IMR-90 (cell line): ENCODE measurements at regions not wholly inside any gene's neighbourhood (a gene's known extent, or its start where the extent isn't known, plus 50 kb on each side); places are given as distances from the start of the nearest gene placed in this dataset.

Source experiments
- ATAC-seq: fragments of 200-7000 bp; cut with Tn5 transposase; 2 replicates; pipeline ENCODE4 v1.9.1; 2020; ENCODE audit warnings: low read depth, mild to moderate bottlenecking, moderate library complexity
- BruUV-seq: library from RNA; stranded (reverse); fragments of 400-500 nt; replicated peaks from 2 replicates; lab custom pipeline; 2021; lab: Mats Ljungman, UMichigan
- CTCF ChIA-PET: fragments of 300-600 bp; formaldehyde crosslinking; extraction: SDS; loops from one replicate; lab custom pipeline; 2021; ENCODE audit warnings: antibody characterized with exemption; lab: Yijun Ruan, JAX
- POLR2A ChIA-PET: fragments of 300-600 bp; sonication (Branson Sonifier 250); formaldehyde crosslinking; loops from one replicate; lab custom pipeline; 2022; ENCODE audit warnings: antibody characterized with exemption; ENCODE audit not compliant: unreplicated experiment; lab: Charles Lee
- DNase-seq: peaks from one replicate; pipeline ENCODE4 v3.0.0; 2013
- H2AFZ ChIP-seq: replicated peaks from 2 replicates; pipeline ENCODE3; 2013; ENCODE audit warnings: low read length, mild to moderate bottlenecking; ENCODE audit not compliant: poor library complexity
- H2AK5ac ChIP-seq: 2 replicates; pipeline ENCODE4 v1.6.1; 2013; ENCODE audit warnings: low read depth, low read length, inconsistent platforms
- H2AK9ac ChIP-seq: replicated peaks from 2 replicates; pipeline ENCODE3; 2013; ENCODE audit warnings: mild to moderate bottlenecking, low read depth, low read length, moderate library complexity; ENCODE audit not compliant: poor library complexity
- H2BK120ac ChIP-seq: 2 replicates; pipeline ENCODE4 v1.6.1; 2013; ENCODE audit warnings: low read depth, low read length, inconsistent platforms
- H2BK15ac ChIP-seq: 3 replicates; pipeline ENCODE4 v1.6.1; 2013; ENCODE audit warnings: low read depth, low read length, inconsistent platforms
- H2BK20ac ChIP-seq: 2 replicates; pipeline ENCODE4 v1.6.1; 2013; ENCODE audit warnings: low read depth, mild to moderate bottlenecking, inconsistent platforms, low read length, moderate library complexity
- H2BK5ac ChIP-seq: 2 replicates; pipeline ENCODE4 v1.6.1; 2013; ENCODE audit warnings: mild to moderate bottlenecking, low read depth, low read length, inconsistent platforms; ENCODE audit not compliant: poor library complexity, severe bottlenecking
- H3K14ac ChIP-seq: replicated peaks from 2 replicates; pipeline ENCODE4 v1.6.1; 2013; ENCODE audit warnings: low read depth, low read length, inconsistent platforms
- H3K18ac ChIP-seq: 2 replicates; pipeline ENCODE4 v1.6.1; 2013; ENCODE audit warnings: low read depth, low read length, control low read depth
- H3K23ac ChIP-seq: 2 replicates; pipeline ENCODE4 v1.6.1; 2013; ENCODE audit warnings: low read depth, low read length, inconsistent platforms
- H3K27ac ChIP-seq: 2 replicates; pipeline ENCODE4 v1.5.1; 2013; ENCODE audit warnings: mild to moderate bottlenecking, control low read depth, low read length; ENCODE audit not compliant: insufficient read depth
- H3K27me3 ChIP-seq: 2 replicates; pipeline ENCODE4 v1.6.1; 2013; ENCODE audit warnings: low read length; ENCODE audit not compliant: control insufficient read depth, insufficient read depth
- H3K36me3 ChIP-seq: 2 replicates; pipeline ENCODE4 v1.6.1; 2013; ENCODE audit warnings: low read length, mixed read lengths; ENCODE audit not compliant: control insufficient read depth, insufficient read depth
- H3K4ac ChIP-seq: 2 replicates; pipeline ENCODE4 v1.6.1; 2013; ENCODE audit warnings: low read depth, low read length, inconsistent platforms
- H3K4me1 ChIP-seq: 2 replicates; pipeline ENCODE4 v1.6.1; 2013; ENCODE audit warnings: low read length, mixed read lengths; ENCODE audit not compliant: control insufficient read depth, insufficient read depth
- H3K4me2 ChIP-seq: 2 replicates; pipeline ENCODE4 v1.6.1; 2013; ENCODE audit warnings: low read depth, mild to moderate bottlenecking, control low read depth, low read length, moderate library complexity
- H3K4me3 ChIP-seq: 2 replicates; pipeline ENCODE4 v1.5.1; 2013; ENCODE audit warnings: low read depth, mild to moderate bottlenecking, control low read depth, low read length, moderate library complexity; ENCODE audit not compliant: insufficient read depth
- H3K56ac ChIP-seq: 2 replicates; pipeline ENCODE4 v1.6.1; 2013; ENCODE audit warnings: low read length, inconsistent platforms; ENCODE audit not compliant: insufficient read depth; ENCODE audit errors: extremely low read depth
- H3K79me1 ChIP-seq, 2 experiments: 2 replicates each; pipeline ENCODE4 v1.6.1; 2013; ENCODE audit warnings: low read length in 2 of 2, inconsistent platforms in 1 of 2, low read depth in 1 of 2
- H3K9ac ChIP-seq: 2 replicates; pipeline ENCODE4 v1.6.1; 2013; ENCODE audit warnings: low read depth, low read length, control low read depth
- H3K9me1 ChIP-seq: 2 replicates; pipeline ENCODE4 v1.6.1; 2013; ENCODE audit warnings: low read length, inconsistent platforms; ENCODE audit not compliant: insufficient read depth
- H3K9me3 ChIP-seq: 2 replicates; pipeline ENCODE4 v1.6.1; 2013; ENCODE audit warnings: low read length; ENCODE audit not compliant: control insufficient read depth, insufficient read depth
- H4K20me1 ChIP-seq: 2 replicates; pipeline ENCODE4 v1.6.1; 2013; ENCODE audit warnings: low read length, inconsistent platforms; ENCODE audit not compliant: insufficient read depth
- H4K5ac ChIP-seq: 2 replicates; pipeline ENCODE4 v1.6.1; 2013; ENCODE audit warnings: mild to moderate bottlenecking, low read depth, low read length, control low read depth
- H4K8ac ChIP-seq, 2 experiments: 2 replicates each; pipeline ENCODE4 v1.6.1; 2013; ENCODE audit warnings: low read depth in 2 of 2, low read length in 2 of 2, control low read depth in 1 of 2, inconsistent platforms in 1 of 2
- H4K91ac ChIP-seq: 2 replicates; pipeline ENCODE4 v1.6.1; 2013; ENCODE audit warnings: low read depth, low read length, inconsistent platforms; ENCODE audit not compliant: insufficient read depth
- BHLHE40 ChIP-seq: fragments of 150-350 bp; IDR thresholded peaks from 2 replicates; pipeline ENCODE4 v1.6.1; 2016; ENCODE audit warnings: mild to moderate bottlenecking, low read depth, low read length
- CEBPB ChIP-seq: IDR thresholded peaks from 2 replicates; pipeline ENCODE4 v1.6.1; 2012; ENCODE audit warnings: low read depth, low read length, improper control_type of control experiment
- CHD1 ChIP-seq: IDR thresholded peaks from 2 replicates; pipeline ENCODE4 v1.6.1; 2012; ENCODE audit warnings: low read depth, low read length, improper control_type of control experiment
- FOS ChIP-seq: fragments of 150-350 bp; IDR thresholded peaks from 2 replicates; pipeline ENCODE4 v1.6.1; 2016; ENCODE audit warnings: low read depth, low read length
- MAFK ChIP-seq: IDR thresholded peaks from 2 replicates; pipeline ENCODE4 v1.6.1; 2012; ENCODE audit warnings: low read depth, low read length, improper control_type of control experiment
- MAZ ChIP-seq: IDR thresholded peaks from 2 replicates; pipeline ENCODE4 v1.6.1; 2012; ENCODE audit warnings: low read depth, mild to moderate bottlenecking, low read length, improper control_type of control experiment, moderate library complexity, borderline replicate concordance
- NFE2L2 ChIP-seq: fragments of 150-350 bp; IDR thresholded peaks from 2 replicates; pipeline ENCODE4 v1.6.1; 2016; ENCODE audit warnings: low read depth, mild to moderate bottlenecking, low read length
- POLR2A ChIP-seq: IDR thresholded peaks from 2 replicates; pipeline ENCODE4 v1.6.1; 2012; ENCODE audit warnings: mild to moderate bottlenecking, low read depth, low read length
- RAD21 ChIP-seq: IDR thresholded peaks from 2 replicates; pipeline ENCODE4 v1.6.1; 2012; ENCODE audit warnings: low read length, improper control_type of control experiment
- SMC3 ChIP-seq: fragments of 150-350 bp; IDR thresholded peaks from 2 replicates; pipeline ENCODE4 v1.6.1; 2016; ENCODE audit warnings: low read depth, mild to moderate bottlenecking, antibody characterized with exemption, low read length, moderate library complexity
- USF2 ChIP-seq: fragments of 150-350 bp; IDR thresholded peaks from 2 replicates; pipeline ENCODE4 v1.6.1; 2017; ENCODE audit warnings: mild to moderate bottlenecking, antibody characterized with exemption, low read length, low read depth
- WGBS, 2 experiments: methylation state at CpG; one replicate each; pipeline versions ENCODE4 v1.1.5 to v1.1.7; 2013; ENCODE audit warnings: missing lambda C conversion rate in 2 of 2; ENCODE audit not compliant: insufficient read length in 1 of 2; ENCODE audit errors: extremely low coverage in 2 of 2; 5-methylcytosine and 5-hydroxymethylcytosine counted together
- dilution Hi-C: fragments of 300-500 bp; cut with HindIII; formaldehyde crosslinking; loops from one replicate; pipeline ENCODE4 v1.14.3; 2018; ENCODE audit warnings: low sequenced_read_pairs; ENCODE audit not compliant: unreplicated experiment
- in situ Hi-C: fragments of 300-500 bp; cut with MboI; formaldehyde crosslinking; loops from 3 replicates; pipeline ENCODE4 v1.14.3; 2019; ENCODE audit warnings: low sequenced_read_pairs, inconsistent platforms, mixed read lengths
- intact Hi-C: fragments of 100-400 bp; cut with micrococcal nuclease; formaldehyde crosslinking; loops from 2 replicates; pipeline ENCODE4 v1.10.0; 2022
- TF ChIP-seq, protein P1 (sequence below): conservative IDR thresholded peaks from 2 replicates; pipeline ENCODE4 v1.5.1; 2012; ENCODE audit warnings: mild to moderate bottlenecking, low read depth, low read length, improper control_type of control experiment
- TF ChIP-seq, protein P2 (sequence below): fragments of 150-350 bp; IDR thresholded peaks from 2 replicates; pipeline ENCODE4 v1.6.1; 2016; ENCODE audit warnings: low read depth, mild to moderate bottlenecking, low read length, moderate library complexity, borderline replicate concordance

- H2BK120ac ChIP-seq: peak overlapping the region; percentile 32
- 0 out of 2 replicates have a peak overlapping the region, but pooled peaks have one; percentile 25 for H4K5ac ChIP-seq
- peak overlapping the region; percentile 8; the same call in 1 of the 2 replicates for H3K4ac ChIP-seq
- H3K27ac ChIP-seq: no peak overlapping the region
- H2BK5ac ChIP-seq: no peak overlapping the region
- no peaks in the 10 kb centered on the region for H4K20me1 ChIP-seq
- CTCF ChIA-PET: no interaction called here
- in situ Hi-C loops: loop anchor here (25.0 kb wide), 2 partner anchors 1097 to 1247 kb away; no protein-coding TSS in a partner anchor
- DNase-seq (peak; percentile 4), ATAC-seq (peak; percentile 74)
- peak overlapping the region; percentile 29; the same call in 1 of the 2 replicates for H3K14ac ChIP-seq
- H3K9ac ChIP-seq: no peak overlapping the region
- no peaks in the 10 kb centered on the region for H3K36me3 ChIP-seq
- H3K4me2 ChIP-seq: peak overlapping the region; percentile 35; the same call in 1 of the 2 replicates
- H3K4me3 ChIP-seq: no peak overlapping the region
- no peaks in the 10 kb centered on the region; the same call in 1 of the 2 replicates for H3K9me1 ChIP-seq
- 44% methylated on average over 2 of the region's 3 CpGs; no CpG with 5 or more reads in 1 of the 2 experiments for WGBS, 2 experiments
- H2AK5ac ChIP-seq: no peak overlapping the region
- no TSS peak for BruUV-seq
- no peaks in the 10 kb centered on the region for H3K27me3 ChIP-seq
- no peak overlapping the region for H3K56ac ChIP-seq
- no peaks in the 10 kb centered on the region for H3K9me3 ChIP-seq
- dilution Hi-C loops: no loop called here
- H3K18ac ChIP-seq: no peak overlapping the region; the same call in 1 of the 2 replicates
- H3K4me1 ChIP-seq: peaks cover 2% of the 10 kb centered on the region; the same call in 1 of the 2 replicates
- H4K8ac ChIP-seq: peak overlapping the region in 1 of 2 experiments; percentile 40; a peak in 1 of 4 replicates
- no peak overlapping the region for H2BK15ac ChIP-seq
- POLR2A ChIA-PET: no interaction called here
- peak overlapping the region; percentile 21; the same call in 1 of the 2 replicates for H2BK20ac ChIP-seq
- intact Hi-C loops: loop anchor here (10.0 kb wide), 1 partner anchor 100 kb away; no protein-coding TSS in a partner anchor
- no peak overlapping the region for H2AK9ac ChIP-seq
- TF ChIP-seq MAZ: no peak
- no peak for TF ChIP-seq SMC3
- TF ChIP-seq MAFK: no peak
- TF ChIP-seq RAD21: no peak
- TF ChIP-seq, protein P1, sequence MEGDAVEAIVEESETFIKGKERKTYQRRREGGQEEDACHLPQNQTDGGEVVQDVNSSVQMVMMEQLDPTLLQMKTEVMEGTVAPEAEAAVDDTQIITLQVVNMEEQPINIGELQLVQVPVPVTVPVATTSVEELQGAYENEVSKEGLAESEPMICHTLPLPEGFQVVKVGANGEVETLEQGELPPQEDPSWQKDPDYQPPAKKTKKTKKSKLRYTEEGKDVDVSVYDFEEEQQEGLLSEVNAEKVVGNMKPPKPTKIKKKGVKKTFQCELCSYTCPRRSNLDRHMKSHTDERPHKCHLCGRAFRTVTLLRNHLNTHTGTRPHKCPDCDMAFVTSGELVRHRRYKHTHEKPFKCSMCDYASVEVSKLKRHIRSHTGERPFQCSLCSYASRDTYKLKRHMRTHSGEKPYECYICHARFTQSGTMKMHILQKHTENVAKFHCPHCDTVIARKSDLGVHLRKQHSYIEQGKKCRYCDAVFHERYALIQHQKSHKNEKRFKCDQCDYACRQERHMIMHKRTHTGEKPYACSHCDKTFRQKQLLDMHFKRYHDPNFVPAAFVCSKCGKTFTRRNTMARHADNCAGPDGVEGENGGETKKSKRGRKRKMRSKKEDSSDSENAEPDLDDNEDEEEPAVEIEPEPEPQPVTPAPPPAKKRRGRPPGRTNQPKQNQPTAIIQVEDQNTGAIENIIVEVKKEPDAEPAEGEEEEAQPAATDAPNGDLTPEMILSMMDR: no peak
- TF ChIP-seq BHLHE40: no peak
- TF ChIP-seq, protein P2, sequence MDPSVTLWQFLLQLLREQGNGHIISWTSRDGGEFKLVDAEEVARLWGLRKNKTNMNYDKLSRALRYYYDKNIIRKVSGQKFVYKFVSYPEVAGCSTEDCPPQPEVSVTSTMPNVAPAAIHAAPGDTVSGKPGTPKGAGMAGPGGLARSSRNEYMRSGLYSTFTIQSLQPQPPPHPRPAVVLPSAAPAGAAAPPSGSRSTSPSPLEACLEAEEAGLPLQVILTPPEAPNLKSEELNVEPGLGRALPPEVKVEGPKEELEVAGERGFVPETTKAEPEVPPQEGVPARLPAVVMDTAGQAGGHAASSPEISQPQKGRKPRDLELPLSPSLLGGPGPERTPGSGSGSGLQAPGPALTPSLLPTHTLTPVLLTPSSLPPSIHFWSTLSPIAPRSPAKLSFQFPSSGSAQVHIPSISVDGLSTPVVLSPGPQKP: no peak
- no peak for TF ChIP-seq POLR2A
- no peak for TF ChIP-seq USF2
- no peak for TF ChIP-seq CEBPB
- TF ChIP-seq CHD1: no peak
- no peak for TF ChIP-seq FOS
- no peak for TF ChIP-seq NFE2L2
- no peaks in the 10 kb centered on the region for H3K79me1 ChIP-seq
- no peak overlapping the region for H3K23ac ChIP-seq
- H4K91ac ChIP-seq: peak overlapping the region; percentile 49; the same call in 1 of the 2 replicates
- H2AFZ ChIP-seq: peak overlapping the region; percentile 50
These were observed 122.2 kb upstream of the SYNCRIP start for GRCh38 chr6:85764844-85765243.
